HEK293T (cell line): ENCODE measurements at regions not wholly inside any gene's neighbourhood (a gene's known extent, or its start where the extent isn't known, plus 50 kb on each side); places are given as distances from the start of the nearest gene placed in this dataset.
"Not testable (repeated sequence)": the region's sequence is repeated elsewhere in the genome, so short reads cannot be mapped to it uniquely, and the experiment has no call there.

Experiments
- CTCF ChIA-PET: fragments of 350-600 bp; formaldehyde crosslinking; extraction: SDS; loops from one replicate; lab custom pipeline; 2021; ENCODE audit warnings: antibody characterized with exemption, inconsistent platforms; lab: Yijun Ruan, JAX
- POLR2A ChIA-PET: fragments of 350-600 bp; formaldehyde crosslinking; extraction: SDS; loops from one replicate; lab custom pipeline; 2020; ENCODE audit warnings: antibody characterized with exemption, inconsistent platforms; lab: Yijun Ruan, JAX
- DNase-seq: peaks from one replicate; pipeline ENCODE4 v3.0.0; 2012; ENCODE audit warnings: mixed read lengths; ENCODE audit errors: extremely low spot score
- ARNT ChIP-seq: fragments of 450-650 bp; IDR thresholded peaks from 2 replicates; pipeline ENCODE4 v1.6.1; 2017; ENCODE audit warnings: mild to moderate bottlenecking
- BHLHE40 ChIP-seq: fragments of 450-650 bp; IDR thresholded peaks from 2 replicates; pipeline ENCODE4 v1.6.1; 2016; ENCODE audit warnings: mild to moderate bottlenecking, moderate library complexity, borderline replicate concordance
- CTBP1 ChIP-seq: fragments of 450-650 bp; IDR thresholded peaks from 2 replicates; pipeline ENCODE4 v1.6.1; 2016; ENCODE audit warnings: borderline replicate concordance
- ELF4 ChIP-seq: fragments of 450-650 bp; IDR thresholded peaks from 2 replicates; pipeline ENCODE4 v1.6.1; 2017; ENCODE audit warnings: antibody characterized with exemption
- FOXA1 ChIP-seq: fragments of 450-650 bp; IDR thresholded peaks from 2 replicates; pipeline ENCODE4 v1.6.1; 2016; ENCODE audit warnings: mild to moderate bottlenecking
- FOXK2 ChIP-seq: fragments of 450-650 bp; IDR thresholded peaks from 2 replicates; pipeline ENCODE4 v1.6.1; 2016; ENCODE audit warnings: mild to moderate bottlenecking
- FOXM1 ChIP-seq: fragments of 450-650 bp; IDR thresholded peaks from 2 replicates; pipeline ENCODE4 v1.6.1; 2017; ENCODE audit warnings: mild to moderate bottlenecking, borderline replicate concordance
- HDGF ChIP-seq: fragments of 450-650 bp; IDR thresholded peaks from 2 replicates; pipeline ENCODE4 v1.6.1; 2017; ENCODE audit warnings: antibody characterized with exemption, borderline replicate concordance
- L3MBTL2 ChIP-seq: fragments of 450-650 bp; conservative IDR thresholded peaks from 2 replicates; pipeline ENCODE4 v1.6.1; 2016; ENCODE audit warnings: mild to moderate bottlenecking
- LEF1 ChIP-seq: fragments of 450-650 bp; IDR thresholded peaks from 2 replicates; pipeline ENCODE4 v1.6.1; 2017; ENCODE audit warnings: mild to moderate bottlenecking, borderline replicate concordance
- NFRKB ChIP-seq: fragments of 450-650 bp; IDR thresholded peaks from 2 replicates; pipeline ENCODE4 v1.6.1; 2016; ENCODE audit warnings: mild to moderate bottlenecking, moderate library complexity
- SP1 ChIP-seq: fragments of 450-650 bp; IDR thresholded peaks from 2 replicates; pipeline ENCODE4 v1.6.1; 2017
- SUZ12 ChIP-seq: fragments of 450-650 bp; IDR thresholded peaks from 2 replicates; pipeline ENCODE4 v1.6.1; 2016; ENCODE audit warnings: mild to moderate bottlenecking
- TARDBP ChIP-seq: fragments of 450-650 bp; IDR thresholded peaks from 2 replicates; pipeline ENCODE4 v1.6.1; 2016
- ZNF384 ChIP-seq: fragments of 450-650 bp; IDR thresholded peaks from 2 replicates; pipeline ENCODE4 v1.6.1; 2016
- TF ChIP-seq, protein P1 (sequence below): fragments of 450-650 bp; IDR thresholded peaks from 2 replicates; pipeline ENCODE4 v1.6.1; 2016

DNA sequence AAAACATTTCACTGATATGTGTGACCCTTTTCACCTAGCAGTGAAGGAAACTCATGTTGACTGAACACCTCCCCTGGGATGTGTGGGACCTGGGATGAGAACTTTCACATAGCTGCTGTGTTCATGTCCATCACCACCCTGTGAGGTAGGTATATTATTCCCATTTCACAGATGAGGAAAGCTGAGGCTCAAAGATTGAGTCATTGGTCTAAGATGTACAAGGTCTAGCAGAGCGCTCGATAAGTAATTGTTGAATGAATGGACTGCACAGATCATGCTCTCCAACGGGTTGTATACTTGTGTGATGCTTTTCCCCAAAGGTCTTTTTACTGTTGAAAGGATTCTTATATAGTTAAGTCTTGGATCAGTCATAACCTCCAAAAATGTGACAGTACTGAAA is 75.6 kb upstream of the TSC22D1 start:
- no peak for DNase-seq
- ChIA-PET POLR2A (no interaction called here), CTCF (no interaction called here)
- TF ChIP-seq SP1 (no peak), ARNT (no peak), TARDBP (no peak), FOXA1 (no peak), HDGF (no peak), FOXK2 (no peak), FOXM1 (no peak), LEF1 (no peak), NFRKB (no peak), L3MBTL2 (no peak), CTBP1 (no peak), ELF4 (no peak), BHLHE40 (no peak), ZNF384 (no peak), SUZ12 (no peak)
- TF ChIP-seq, protein P1, sequence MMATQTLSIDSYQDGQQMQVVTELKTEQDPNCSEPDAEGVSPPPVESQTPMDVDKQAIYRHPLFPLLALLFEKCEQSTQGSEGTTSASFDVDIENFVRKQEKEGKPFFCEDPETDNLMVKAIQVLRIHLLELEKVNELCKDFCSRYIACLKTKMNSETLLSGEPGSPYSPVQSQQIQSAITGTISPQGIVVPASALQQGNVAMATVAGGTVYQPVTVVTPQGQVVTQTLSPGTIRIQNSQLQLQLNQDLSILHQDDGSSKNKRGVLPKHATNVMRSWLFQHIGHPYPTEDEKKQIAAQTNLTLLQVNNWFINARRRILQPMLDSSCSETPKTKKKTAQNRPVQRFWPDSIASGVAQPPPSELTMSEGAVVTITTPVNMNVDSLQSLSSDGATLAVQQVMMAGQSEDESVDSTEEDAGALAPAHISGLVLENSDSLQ, result no peak

DNA sequence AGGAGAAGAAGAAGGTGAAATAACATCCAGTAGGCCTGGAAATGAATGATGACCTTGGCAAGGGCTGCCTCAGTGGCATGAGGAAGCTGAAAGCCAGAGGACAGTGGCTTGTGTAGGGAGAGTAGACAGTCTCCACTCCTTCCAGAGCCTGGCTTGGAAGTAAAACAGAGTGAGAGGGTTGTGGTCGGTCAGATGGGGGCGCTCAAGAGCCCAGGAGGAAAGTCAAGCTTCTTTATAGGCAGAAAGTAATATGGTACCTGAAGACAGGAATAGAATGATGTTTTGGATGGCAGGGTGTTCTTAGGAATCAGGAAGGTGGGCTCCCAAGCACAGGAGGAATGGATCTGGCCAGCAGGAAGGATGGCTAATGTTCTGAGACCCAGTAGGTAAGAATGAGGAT is 75.1 kb upstream of the TSC22D1 start:
- CTCF ChIA-PET, result no interaction called here
- no peak for DNase-seq
- POLR2A ChIA-PET, result no interaction called here
- TF ChIP-seq ARNT (no peak), ELF4 (no peak), TARDBP (no peak), HDGF (no peak), FOXK2 (no peak), NFRKB (no peak), LEF1 (no peak), BHLHE40 (no peak), FOXA1 (no peak), SP1 (no peak), L3MBTL2 (no peak), SUZ12 (no peak), FOXM1 (no peak), ZNF384 (no peak), CTBP1 (no peak)
- TF ChIP-seq, protein P1, result no peak

DNA sequence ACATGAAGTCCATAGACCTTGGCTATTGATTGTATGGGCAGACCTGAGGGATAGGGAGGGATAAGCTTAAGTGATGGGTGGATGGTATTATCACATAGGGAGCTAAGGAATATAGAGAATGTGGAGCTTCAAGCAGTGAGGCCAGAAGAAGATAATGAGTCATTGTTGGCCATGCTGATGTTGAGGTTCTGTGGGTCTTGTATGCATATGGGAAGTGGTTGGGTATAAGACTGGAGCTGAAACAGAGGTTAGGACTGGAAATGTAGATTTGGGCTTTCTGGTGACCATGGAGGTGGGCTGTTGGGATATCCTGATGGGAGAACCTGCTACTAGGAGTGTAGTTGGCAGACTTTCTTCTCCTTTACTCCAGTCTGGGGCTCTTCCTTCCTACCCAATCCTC is 73.7 kb upstream of the TSC22D1 start:
- POLR2A ChIA-PET, result no interaction called here
- no peak for TF ChIP-seq FOXA1
- CTCF ChIA-PET, result interaction anchor here (0.6 kb wide), 1 partner anchor 45 kb away, joined by 3 read pairs; no protein-coding TSS in a partner anchor
- DNase-seq, result no peak

DNA sequence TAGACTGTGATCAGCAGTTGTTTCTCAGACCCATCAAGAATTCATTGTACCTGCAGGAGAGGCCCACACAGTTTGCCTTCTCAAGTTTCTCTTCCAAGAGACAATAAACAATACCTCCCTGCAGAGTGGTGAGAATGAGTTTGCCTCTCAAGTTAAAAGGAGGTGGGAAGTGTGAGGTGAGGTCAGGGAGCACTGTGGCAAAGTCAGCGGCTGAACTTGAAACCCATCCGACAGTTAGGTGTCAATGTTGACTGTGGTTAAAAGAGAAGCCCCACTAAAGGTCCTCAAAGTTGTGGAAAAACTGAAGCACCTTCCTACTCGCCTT is 72.9 kb upstream of the TSC22D1 start:
- DNase-seq, result peak; percentile 16
- ChIA-PET POLR2A (no interaction called here), CTCF (no interaction called here)
- TF ChIP-seq FOXM1 (no peak), SP1 (no peak), BHLHE40 (no peak)

DNA sequence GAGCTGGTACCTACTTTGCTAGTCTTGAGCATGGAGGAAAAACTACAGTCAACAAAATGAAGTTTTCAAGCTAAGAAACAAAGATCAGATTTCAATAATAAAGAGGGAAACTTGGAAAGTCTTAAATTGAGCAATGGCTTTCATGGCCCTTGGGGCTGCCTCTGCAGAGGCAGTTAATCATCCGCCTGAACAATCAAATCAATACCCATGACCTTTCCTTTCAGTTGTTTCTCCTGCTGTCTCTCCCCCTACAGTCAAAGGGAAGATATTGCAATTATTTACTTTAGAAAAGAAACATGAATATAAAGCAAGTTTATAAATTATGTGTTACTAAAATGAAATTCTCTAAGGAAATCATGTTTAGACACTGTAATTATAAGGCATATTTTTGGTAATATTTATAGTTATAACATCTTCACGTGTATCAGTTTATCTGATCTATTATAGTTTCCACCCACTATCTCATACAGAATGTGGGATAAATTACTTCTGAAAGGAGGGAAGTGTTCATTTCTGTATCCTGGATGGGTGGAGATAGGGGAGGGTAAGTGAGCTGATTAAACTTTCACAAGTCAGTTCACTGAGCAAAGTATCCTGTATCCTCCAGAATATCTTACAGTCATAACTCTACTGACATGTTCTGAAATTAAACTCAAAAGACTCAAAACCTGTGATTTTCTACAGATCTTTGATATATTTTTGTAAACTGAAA is 72.4 kb upstream of the TSC22D1 start:
- DNase-seq, result peak; percentile 55
- POLR2A ChIA-PET, result no interaction called here
- CTCF ChIA-PET, result interaction anchor here (0.6 to 0.8 kb wide), 2 partner anchors 9 to 49 kb away, joined by 3 read pairs; no protein-coding TSS in a partner anchor
- no peak for TF ChIP-seq ARNT
- TF ChIP-seq, protein P1, result peak; percentile 84

DNA sequence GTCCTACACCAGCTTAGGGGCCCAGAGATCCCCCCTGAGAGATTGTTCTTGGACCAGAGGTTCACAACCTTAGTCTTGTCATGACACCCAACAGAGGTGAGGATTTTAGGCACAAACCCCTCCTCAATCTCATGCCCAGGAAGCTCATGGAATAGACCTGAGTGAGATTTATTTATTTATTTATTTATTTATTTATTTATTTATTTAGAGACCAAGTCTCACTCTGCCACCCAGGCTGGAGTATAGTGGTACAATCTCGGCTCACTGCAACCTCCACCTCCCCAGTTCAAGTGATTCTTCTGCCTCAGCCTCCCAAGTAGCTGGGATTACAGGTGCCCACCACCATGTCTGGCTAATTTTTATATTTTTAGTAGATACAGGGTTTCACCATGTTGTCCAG is 71.4 kb upstream of the TSC22D1 start:
- CTCF ChIA-PET, DNase-seq: not testable (repeated sequence)
- POLR2A ChIA-PET, result interaction anchor here (0.7 kb wide), 1 partner anchor 22 kb away, joined by 3 read pairs; no protein-coding TSS in a partner anchor

DNA sequence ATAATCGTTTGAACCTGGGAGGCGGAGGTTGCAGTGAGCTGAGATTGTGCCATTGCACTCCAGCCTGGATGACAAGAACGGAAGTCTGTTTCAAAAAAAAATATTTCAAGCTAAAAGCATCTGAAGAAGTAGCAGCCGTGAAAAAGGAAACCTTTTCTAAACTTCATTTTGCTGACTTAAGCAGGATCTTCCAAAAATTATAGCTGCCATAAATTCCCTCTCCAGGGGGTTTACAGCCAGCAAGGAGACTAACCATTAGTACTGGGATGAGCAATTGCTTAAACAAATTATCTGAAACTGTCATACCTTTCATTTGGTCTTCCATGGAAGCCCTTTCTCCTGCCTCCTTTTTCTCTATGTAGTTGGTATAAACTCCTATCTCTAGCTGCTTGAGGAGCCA is 69.9 kb upstream of the TSC22D1 start:
- ChIA-PET CTCF (no interaction called here), POLR2A (interaction anchor here (0.5 kb wide), 1 partner anchor 1536 kb away, joined by 3 read pairs; no protein-coding TSS in a partner anchor)
- TF ChIP-seq, protein P1, result no peak
- TF ChIP-seq SP1 (no peak), ELF4 (no peak), NFRKB (no peak), SUZ12 (no peak), ARNT (no peak), ZNF384 (no peak), TARDBP (no peak), FOXK2 (no peak), HDGF (no peak), LEF1 (no peak), CTBP1 (no peak), L3MBTL2 (no peak)
- no peak for DNase-seq
